Right lobe of liver (tissue), 6 donors: ENCODE measurements at regions not wholly inside any gene's neighbourhood (a gene's known extent, or its start where the extent isn't known, plus 50 kb on each side); places are given as distances from the start of the nearest gene placed in this dataset.
A peak's percentile ranks its signal among the peaks of the same experiment; 100 is the strongest.

ENCODE experiments used
- ATAC-seq, 4 donors: fragments of 200-7000 bp; cut with Tn5 transposase; one replicate each; pipeline ENCODE4 v1.9.1; 2020; ENCODE audit warnings: mild to moderate bottlenecking in 4 of 4, moderate library complexity in 4 of 4
- DNase-seq, 3 donors: peaks; one replicate each; pipeline ENCODE4 v3.0.0-alpha.2; 2020
- H3K27ac ChIP-seq, 3 donors: fragments of 200-600 bp; one replicate each; pipeline ENCODE4 v1.8.0; 2022
- H3K27me3 ChIP-seq, 2 donors: fragments of 200-600 bp; one replicate each; pipeline ENCODE4 v1.8.0; 2022
- H3K36me3 ChIP-seq, 4 donors: fragments of 200-600 bp; sonication (generic) in 1 of 4; one replicate each; pipeline versions ENCODE4 v1.5.1 to v1.8.0; 2017 to 2022; ENCODE audit warnings: control low read depth in 1 of 4
- H3K4me1 ChIP-seq, 4 donors: fragments of 200-600 bp; sonication (generic) in 1 of 4; one replicate each; pipeline versions ENCODE4 v1.5.1 to v1.8.0; 2017 to 2022; ENCODE audit warnings: control low read depth in 1 of 4
- H3K4me3 ChIP-seq, 3 donors: fragments of 200-600 bp; one replicate each; pipeline ENCODE4 v1.8.0; 2022
- H3K9me3 ChIP-seq, 4 donors: fragments of 200-600 bp; sonication (generic) in 1 of 4; one replicate each; pipeline versions ENCODE4 v1.5.1 to v1.8.0; 2017 to 2022; ENCODE audit warnings: control low read depth in 1 of 4
- POLR2A ChIP-seq: fragments of 450-650 bp; IDR thresholded peaks from one replicate; pipeline ENCODE4 v1.6.1; 2017; ENCODE audit warnings: antibody characterized with exemption, mild to moderate bottlenecking
- WGBS: methylation state at CpG from one replicate; pipeline ENCODE4 v1.1.6; 2018; ENCODE audit warnings: low coverage, low lambda C conversion rate; ENCODE audit not compliant: insufficient coverage; ENCODE audit errors: missing lambda C conversion rate; 5-methylcytosine and 5-hydroxymethylcytosine counted together
- intact Hi-C, 2 donors: fragments of 100-400 bp; cut with DNase I; formaldehyde crosslinking; loops; one replicate each; pipeline versions ENCODE4 v1.11.2 to v1.14.1; 2022
- TF ChIP-seq, protein P1 (sequence below), 4 donors: fragments of 200-600 bp in 3 of 4; fragments of 450-650 bp in 1 of 4; IDR thresholded peaks; one replicate each; pipeline versions ENCODE4 v1.5.1 to v1.8.0; 2016 to 2022; ENCODE audit warnings: antibody characterized with exemption in 4 of 4, mild to moderate bottlenecking in 2 of 4
- donor health status: DM: no; HTN: yes; CAD: no.
- donor health status: DM: no; HTN: no; CAD: no.
- donor health status: DM: no; HTN: no; CAD: no.
- donor health status: DM: no; HTN: yes; CAD: no.
- donor health status: DM: no; HTN: yes; CAD: no.

- peak in 1 of 3 donors; percentile 25 for DNase-seq
- TF ChIP-seq POLR2A, result no peak
- TF ChIP-seq, protein P1, sequence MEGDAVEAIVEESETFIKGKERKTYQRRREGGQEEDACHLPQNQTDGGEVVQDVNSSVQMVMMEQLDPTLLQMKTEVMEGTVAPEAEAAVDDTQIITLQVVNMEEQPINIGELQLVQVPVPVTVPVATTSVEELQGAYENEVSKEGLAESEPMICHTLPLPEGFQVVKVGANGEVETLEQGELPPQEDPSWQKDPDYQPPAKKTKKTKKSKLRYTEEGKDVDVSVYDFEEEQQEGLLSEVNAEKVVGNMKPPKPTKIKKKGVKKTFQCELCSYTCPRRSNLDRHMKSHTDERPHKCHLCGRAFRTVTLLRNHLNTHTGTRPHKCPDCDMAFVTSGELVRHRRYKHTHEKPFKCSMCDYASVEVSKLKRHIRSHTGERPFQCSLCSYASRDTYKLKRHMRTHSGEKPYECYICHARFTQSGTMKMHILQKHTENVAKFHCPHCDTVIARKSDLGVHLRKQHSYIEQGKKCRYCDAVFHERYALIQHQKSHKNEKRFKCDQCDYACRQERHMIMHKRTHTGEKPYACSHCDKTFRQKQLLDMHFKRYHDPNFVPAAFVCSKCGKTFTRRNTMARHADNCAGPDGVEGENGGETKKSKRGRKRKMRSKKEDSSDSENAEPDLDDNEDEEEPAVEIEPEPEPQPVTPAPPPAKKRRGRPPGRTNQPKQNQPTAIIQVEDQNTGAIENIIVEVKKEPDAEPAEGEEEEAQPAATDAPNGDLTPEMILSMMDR (IDR thresholded peaks at IDR 0.05), result no peak
- no peaks in the 10 kb centered on the region for H3K36me3 ChIP-seq
- H3K27me3 ChIP-seq, result no peaks in the 10 kb centered on the region
- intact Hi-C loops, result no loop called here
- H3K4me3 ChIP-seq, result no peak overlapping the region
- 43% methylated on average over 1 of the region's 3 CpGs for WGBS
- no peak overlapping the region for H3K27ac ChIP-seq
- ATAC-seq, result peak; percentile 38 to 79 (median 53)
- no peaks in the 10 kb centered on the region for H3K9me3 ChIP-seq
- H3K4me1 ChIP-seq, result peaks cover 0 to 9% (median 4%) of the 10 kb centered on the region in 4 donors
Observed at GRCh38 chr12:75868501-75868900, 163.1 kb downstream of the PHLDA1 start.

DNA sequence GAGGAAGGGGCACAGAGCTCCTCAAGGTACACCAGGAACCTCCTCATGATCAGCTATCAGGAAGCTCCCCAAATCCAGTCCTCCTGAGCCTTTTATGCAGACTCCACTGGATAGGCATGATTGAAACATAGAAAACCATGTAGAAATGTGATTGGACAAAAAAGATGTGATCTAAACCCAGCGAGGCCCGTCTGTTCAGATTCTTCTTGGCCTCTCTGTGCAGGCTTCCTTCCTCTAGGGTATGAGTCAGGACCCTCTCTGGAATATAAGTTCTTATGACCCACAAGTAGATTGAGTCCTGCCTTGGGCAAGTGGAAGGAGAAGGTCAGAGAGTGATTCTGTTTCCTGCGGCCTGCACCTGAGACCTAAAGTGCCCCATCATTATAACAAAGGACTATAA is 166.3 kb downstream of the PHLDA1 start:
- H3K9me3 ChIP-seq, result no peaks in the 10 kb centered on the region
- no peak overlapping the region for H3K27ac ChIP-seq
- no peak overlapping the region for H3K4me3 ChIP-seq
- intact Hi-C loops, result no loop called here
- ATAC-seq (no peak), DNase-seq (no peak)
- H3K27me3 ChIP-seq, result no peaks in the 10 kb centered on the region
- H3K4me1 ChIP-seq, result peaks cover 0 to 4% (median 0%) of the 10 kb centered on the region in 4 donors
- 88% methylated on average over 3 of the region's 3 CpGs for WGBS
- no peaks in the 10 kb centered on the region for H3K36me3 ChIP-seq
- TF ChIP-seq POLR2A, result no peak
- TF ChIP-seq, protein P1 (IDR thresholded peaks at IDR 0.05), result no peak

GRCh38 chr12:75864161-75864560 is 167.4 kb downstream of the PHLDA1 start:
- H3K27me3 ChIP-seq, result no peaks in the 10 kb centered on the region
- TF ChIP-seq, protein P1 (IDR thresholded peaks at IDR 0.05), result no peak
- no peak for TF ChIP-seq POLR2A
- ATAC-seq (no peak), DNase-seq (no peak)
- H3K27ac ChIP-seq, result no peak overlapping the region
- H3K4me1 ChIP-seq, result peaks cover 0 to 4% (median 0%) of the 10 kb centered on the region in 4 donors
- no peaks in the 10 kb centered on the region for H3K36me3 ChIP-seq
- no peaks in the 10 kb centered on the region for H3K9me3 ChIP-seq
- H3K4me3 ChIP-seq, result no peak overlapping the region
- intact Hi-C loops, result no loop called here

DNA sequence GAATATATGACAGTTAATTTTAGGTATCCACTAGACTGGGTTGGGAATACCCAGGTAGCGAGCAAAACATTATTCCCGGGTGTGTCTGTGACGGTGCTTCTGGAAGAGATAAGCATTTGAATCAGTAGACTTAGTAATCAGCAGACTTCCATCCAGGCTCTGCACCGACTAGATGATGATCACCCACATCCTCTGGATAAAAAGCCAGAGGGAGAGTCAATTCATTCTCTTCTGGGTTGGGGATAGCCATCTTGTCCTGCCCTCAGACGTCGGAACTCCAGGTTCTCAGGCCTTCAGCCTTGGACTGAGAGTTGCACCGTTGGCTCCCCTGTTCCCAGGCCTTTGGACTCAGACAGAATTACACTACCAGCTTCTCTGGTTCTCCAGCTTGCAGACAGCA is 168.0 kb downstream of the PHLDA1 start:
- Histone ChIP-seq H3K4me3 (no peak overlapping the region), H3K27ac (no peak overlapping the region), H3K36me3 (no peaks in the 10 kb centered on the region), H3K27me3 (no peaks in the 10 kb centered on the region), H3K4me1 (peaks cover 0 to under 1% (median 0%) of the 10 kb centered on the region in 4 donors), H3K9me3 (no peaks in the 10 kb centered on the region)
- DNase-seq (no peak), ATAC-seq (peak in 1 of 4 donors; percentile 8)
- intact Hi-C loops, result no loop called here
- WGBS, result 93% methylated on average over 3 of the region's 7 CpGs
- no peak for TF ChIP-seq POLR2A
- TF ChIP-seq, protein P1 (IDR thresholded peaks at IDR 0.05), result no peak
